Sigmoid colon (tissue), 3 donors: ENCODE measurements at regions not wholly inside any gene's neighbourhood (a gene's known extent, or its start where the extent isn't known, plus 50 kb on each side); places are given as distances from the start of the nearest gene placed in this dataset.

Experiments
- CTCF ChIP-seq, 4 experiments: fragments of 450-650 bp in 3 of 4; fragments of 200-600 bp in 1 of 4; IDR thresholded peaks; one replicate each; pipeline ENCODE4 v1.5.1; 2016 to 2019; ENCODE audit warnings: antibody characterized with exemption in 4 of 4, mild to moderate bottlenecking in 3 of 4, moderate library complexity in 2 of 4
- POLR2A ChIP-seq, 2 donors: fragments of 450-650 bp; IDR thresholded peaks; one replicate each; pipeline ENCODE4 v1.6.1; 2016; ENCODE audit warnings: antibody characterized with exemption in 2 of 2, mild to moderate bottlenecking in 2 of 2, moderate library complexity in 2 of 2

DNA sequence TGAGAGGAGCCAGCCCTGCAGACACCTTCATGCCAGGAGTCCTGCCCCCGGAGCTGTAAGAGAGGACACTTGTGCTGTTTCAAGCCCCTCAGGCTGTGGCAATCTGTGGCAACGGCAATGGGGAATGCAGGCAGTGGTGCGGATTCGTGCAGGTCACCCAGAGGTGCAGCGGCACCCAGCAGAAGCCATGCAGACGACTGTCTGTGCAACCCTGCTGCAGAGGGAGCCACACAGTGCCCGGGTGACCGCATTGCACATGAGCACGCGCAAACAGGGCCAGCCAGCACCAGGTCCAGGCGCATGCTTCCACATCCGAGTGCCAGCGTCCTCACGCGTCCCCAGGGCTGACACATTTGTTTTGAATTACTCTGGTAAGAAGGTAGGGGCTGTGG lies 84.8 kb upstream of the GPC1 start:
- no peak for TF ChIP-seq CTCF (IDR thresholded peaks at IDR 0.05)
- TF ChIP-seq POLR2A (IDR thresholded peaks at IDR 0.05): no peak
